PFSK-1 (cell line): ENCODE measurements at regions not wholly inside any gene's neighbourhood (a gene's known extent, or its start where the extent isn't known, plus 50 kb on each side); places are given as distances from the start of the nearest gene placed in this dataset.

Source experiments
- FOXP2 ChIP-seq: optimal IDR thresholded peaks from 2 replicates; pipeline ENCODE3; 2011; ENCODE audit warnings: borderline replicate concordance, control low read depth, inconsistent platforms; ENCODE audit not compliant: insufficient read depth; ENCODE audit errors: extremely low read length, extremely low read depth
- POLR2AphosphoS5 ChIP-seq: IDR thresholded peaks from 2 replicates; pipeline ENCODE4 v1.6.1; 2012; ENCODE audit warnings: low read depth, mild to moderate bottlenecking, control low read depth, low read length, moderate library complexity
- REST ChIP-seq, 2 experiments: IDR thresholded peaks; 2 replicates each; pipeline versions ENCODE4 v1.6.1 to v1.8.0; 2011 to 2012; ENCODE audit warnings: low read depth in 2 of 2, low read length in 2 of 2, control low read depth in 1 of 2, inconsistent platforms in 1 of 2, mild to moderate bottlenecking in 1 of 2, moderate library complexity in 1 of 2; ENCODE audit not compliant: insufficient read depth in 1 of 2
- SIN3A ChIP-seq: IDR thresholded peaks from 2 replicates; pipeline ENCODE4 v1.6.1; 2012; ENCODE audit warnings: mild to moderate bottlenecking, low read length, moderate library complexity, borderline replicate concordance; ENCODE audit not compliant: insufficient read depth
- TAF1 ChIP-seq: IDR thresholded peaks from 2 replicates; pipeline ENCODE4 v1.6.1; 2012; ENCODE audit warnings: low read length, control low read depth, borderline replicate concordance; ENCODE audit not compliant: insufficient read depth

- no peak for TF ChIP-seq REST (IDR thresholded peaks at IDR 0.05; ENCODE audit: insufficient read depth in 1 of 2, low read depth in 2 of 2, low read length in 2 of 2)
- no peak for TF ChIP-seq SIN3A
- TF ChIP-seq FOXP2, result no peak
- TF ChIP-seq TAF1, result no peak
- TF ChIP-seq POLR2AphosphoS5, result no peak
These were observed 1358.8 kb downstream of the LRFN5 start for GRCh38 chr14:42965512-42965911.

- TF ChIP-seq FOXP2 (no peak), POLR2AphosphoS5 (no peak), TAF1 (no peak), REST (IDR thresholded peaks at IDR 0.05; ENCODE audit: insufficient read depth in 1 of 2, low read depth in 2 of 2, low read length in 2 of 2) (no peak), SIN3A (no peak)
These were observed 1354.8 kb downstream of the LRFN5 start for GRCh38 chr14:42961509-42961908.

- no peak for TF ChIP-seq TAF1
- TF ChIP-seq FOXP2, result no peak
- no peak for TF ChIP-seq SIN3A
- TF ChIP-seq POLR2AphosphoS5, result no peak
- peak in 1 of 2 experiments; percentile 71; a peak in 1 of 4 replicates for TF ChIP-seq REST (IDR thresholded peaks at IDR 0.05; ENCODE audit: insufficient read depth in 1 of 2, low read depth in 2 of 2, low read length in 2 of 2)
These were observed 1343.7 kb downstream of the LRFN5 start for GRCh38 chr14:42950363-42950762.

GRCh38 chr14:42947991-42948390, 1341.3 kb downstream of the LRFN5 start:
- TF ChIP-seq TAF1 (no peak), FOXP2 (no peak), REST (IDR thresholded peaks at IDR 0.05; ENCODE audit: insufficient read depth in 1 of 2, low read depth in 2 of 2, low read length in 2 of 2) (no peak)

- TF ChIP-seq TAF1 (no peak), FOXP2 (no peak), POLR2AphosphoS5 (no peak), SIN3A (no peak), REST (IDR thresholded peaks at IDR 0.05; ENCODE audit: insufficient read depth in 1 of 2, low read depth in 2 of 2, low read length in 2 of 2) (no peak)
These were observed 1337.6 kb downstream of the LRFN5 start for GRCh38 chr14:42944284-42944683.
